ENCODE measurements at regions not wholly inside any gene's neighbourhood (a gene's known extent, or its start where the extent isn't known, plus 50 kb on each side); places are given as distances from the start of the nearest gene placed in this dataset.

GRCh38 chr13:44252938-44253337 is 120.7 kb upstream of the SERP2 start:
- no peak for TF ChIP-seq EZH2 (IDR thresholded peaks at IDR 0.05; ENCODE audit: insufficient read depth, poor library complexity, severe bottlenecking)
- no peak for TF ChIP-seq EZH2phosphoT487 (IDR thresholded peaks at IDR 0.05; ENCODE audit: insufficient read depth, low read depth)

Measured in GM23248 (cell line).